Activated CD4-positive, alpha-beta T cell treated with anti-CD3 and anti-CD28 coated beads for 36 hours (primary cell): ENCODE measurements at regions not wholly inside any gene's neighbourhood (a gene's known extent, or its start where the extent isn't known, plus 50 kb on each side); places are given as distances from the start of the nearest gene placed in this dataset.

Experiments used
- ATAC-seq: fragments of 200-7000 bp; cut with Tn5 transposase; one replicate; pipeline ENCODE4 v1.10.0; 2021; ENCODE audit warnings: mild to moderate bottlenecking, moderate library complexity
- CTCF ChIA-PET: fragments of 350-600 bp; sonication (Branson Sonifier 250); formaldehyde crosslinking; loops from one replicate; lab custom pipeline; 2021; ENCODE audit warnings: antibody characterized with exemption; lab: Charles Lee
- POLR2A ChIA-PET: fragments of 350-600 bp; sonication (Branson Sonifier 250); formaldehyde crosslinking; loops from one replicate; lab custom pipeline; 2021; ENCODE audit warnings: antibody characterized with exemption, inconsistent platforms; lab: Charles Lee
- DNase-seq: peaks from one replicate; pipeline ENCODE4 v3.0.0-alpha.2; 2020
- H3K27ac Mint-ChIP-seq: one replicate; pipeline ENCODE4 v1.8.0; 2021; ENCODE audit warnings: mixed read lengths
- H3K27me3 Mint-ChIP-seq: one replicate; pipeline ENCODE4 v1.8.0; 2021; ENCODE audit warnings: mixed read lengths
- H3K36me3 Mint-ChIP-seq: one replicate; pipeline ENCODE4 v1.8.0; 2021; ENCODE audit warnings: low read depth, mixed read lengths
- H3K4me1 Mint-ChIP-seq: one replicate; pipeline ENCODE4 v1.8.0; 2021; ENCODE audit warnings: mixed read lengths
- H3K4me3 Mint-ChIP-seq: one replicate; pipeline ENCODE4 v1.8.0; 2021; ENCODE audit warnings: mild to moderate bottlenecking, moderate library complexity, mixed read lengths
- H3K9me3 Mint-ChIP-seq: one replicate; pipeline ENCODE4 v1.8.0; 2021; ENCODE audit warnings: low read depth, mixed read lengths
- intact Hi-C, 2 experiments: fragments of 100-400 bp; cut with DNase I in 1 of 2; cut with micrococcal nuclease in 1 of 2; formaldehyde crosslinking; loops; one replicate each; pipeline versions ENCODE4 v1.14.2 to v1.15.1; 2022 to 2024; cut with DNase I, micrococcal nuclease

DNA sequence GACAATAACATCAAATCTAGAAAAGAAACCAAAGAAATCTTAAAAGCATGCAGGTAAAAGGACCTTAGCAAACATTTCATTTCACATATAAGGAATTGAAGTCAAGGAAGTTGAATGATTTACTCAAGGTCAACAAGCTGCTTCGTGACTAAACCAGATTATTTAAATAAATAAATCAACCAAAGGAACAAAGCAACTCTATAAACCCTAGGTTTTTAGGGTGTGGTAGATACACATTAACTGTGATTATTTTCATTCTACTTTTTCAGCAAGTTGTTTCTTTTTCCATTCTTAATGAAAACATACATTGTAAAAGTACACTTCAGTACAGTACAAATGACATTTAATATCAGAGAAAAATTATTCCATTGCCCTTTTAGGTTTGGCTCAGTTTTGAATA lies 382.0 kb upstream of the STEAP1 start:
- Mint-ChIP-seq H3K4me3 (no peak overlapping the region), H3K27ac (no peak overlapping the region), H3K36me3 (no peaks in the 10 kb centered on the region), H3K4me1 (no peaks in the 10 kb centered on the region), H3K27me3 (no peaks in the 10 kb centered on the region), H3K9me3 (no peaks in the 10 kb centered on the region)
- ChIA-PET POLR2A (no interaction called here), CTCF (interaction anchor here (0.6 kb wide), 1 partner anchor 1260 kb away, joined by 4 read pairs; no protein-coding TSS in a partner anchor)
- intact Hi-C loops = no loop called here
- DNase-seq (no peak), ATAC-seq (no peak)

DNA sequence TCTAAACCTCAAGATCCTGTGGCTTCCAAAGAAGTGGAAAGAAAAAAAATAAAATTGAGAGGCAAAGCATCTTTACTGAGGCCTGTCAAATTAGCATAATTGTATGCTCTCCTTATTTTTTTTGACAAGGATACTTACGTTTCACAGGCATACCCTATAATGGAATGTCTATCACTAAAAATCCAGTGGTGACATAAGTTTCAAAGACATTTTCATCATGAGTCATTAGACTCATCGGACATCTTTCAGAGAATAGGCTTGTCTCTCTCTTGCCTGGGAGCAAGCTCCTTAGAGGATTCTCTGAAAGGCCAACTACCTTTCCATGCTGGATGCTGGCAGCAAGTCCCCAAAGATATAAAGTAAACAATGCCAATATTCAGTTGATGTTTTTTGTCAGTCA lies 380.7 kb upstream of the STEAP1 start:
- Mint-ChIP-seq H3K36me3 (no peaks in the 10 kb centered on the region), H3K27me3 (no peaks in the 10 kb centered on the region)

DNA sequence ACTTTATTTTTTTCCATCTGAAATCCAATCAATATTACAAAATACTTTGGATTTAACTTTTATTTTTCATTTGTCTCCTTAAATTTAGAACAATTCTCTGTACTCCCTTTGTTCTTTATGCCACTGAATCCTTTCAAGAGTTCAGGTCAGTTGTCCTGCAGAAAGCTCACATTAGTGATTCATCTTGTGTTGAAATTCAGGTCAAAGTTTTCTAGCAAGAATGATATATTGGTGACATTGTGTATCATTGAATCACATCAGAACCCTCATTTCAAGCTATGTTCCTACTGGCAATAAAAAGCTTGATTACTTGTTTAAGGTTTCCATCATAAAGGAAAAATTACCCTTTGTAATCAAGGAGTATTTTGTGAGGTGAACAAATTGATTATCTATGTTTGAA lies 378.8 kb upstream of the STEAP1 start:
- Mint-ChIP-seq H3K4me1 (no peaks in the 10 kb centered on the region), H3K27ac (no peak overlapping the region), H3K4me3 (no peak overlapping the region), H3K36me3 (no peaks in the 10 kb centered on the region), H3K27me3 (no peaks in the 10 kb centered on the region), H3K9me3 (no peaks in the 10 kb centered on the region)
- DNase-seq = no peak
- ChIA-PET POLR2A (no interaction called here), CTCF (no interaction called here)
- no peak for ATAC-seq
- intact Hi-C loops = no loop called here

More for the DNA sequence above, 380.7 kb upstream of the STEAP1 start:
- CTCF ChIA-PET = no interaction called here
- DNase-seq = no peak
- intact Hi-C loops = no loop called here
- ATAC-seq = no peak
- H3K27ac Mint-ChIP-seq = no peak overlapping the region
- no peaks in the 10 kb centered on the region for H3K4me1 Mint-ChIP-seq
- no peaks in the 10 kb centered on the region for H3K9me3 Mint-ChIP-seq
- POLR2A ChIA-PET = no interaction called here
- no peak overlapping the region for H3K4me3 Mint-ChIP-seq

DNA sequence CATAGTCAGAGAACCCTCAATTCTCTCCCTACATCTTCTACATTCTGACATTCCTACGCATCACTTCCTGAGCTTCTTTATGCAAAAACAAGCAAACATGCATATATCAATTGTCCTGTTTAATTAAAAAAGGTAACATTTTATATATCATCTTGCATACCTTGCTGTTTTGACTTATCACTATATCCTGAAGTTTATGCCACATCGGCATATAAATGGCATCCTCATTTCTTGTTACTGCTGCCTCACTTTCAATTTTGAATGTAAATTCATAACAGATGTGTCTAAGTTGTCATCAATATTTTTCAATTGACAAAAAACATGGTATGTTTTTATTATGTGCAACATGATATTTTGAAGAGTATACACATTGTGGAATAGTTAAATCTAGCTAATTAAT lies 377.3 kb upstream of the STEAP1 start:
- Mint-ChIP-seq H3K9me3 (no peaks in the 10 kb centered on the region), H3K4me1 (no peaks in the 10 kb centered on the region), H3K27me3 (no peaks in the 10 kb centered on the region), H3K36me3 (no peaks in the 10 kb centered on the region), H3K4me3 (no peak overlapping the region), H3K27ac (no peak overlapping the region)
- intact Hi-C loops = no loop called here
- ChIA-PET POLR2A (no interaction called here), CTCF (no interaction called here)
- ATAC-seq (no peak), DNase-seq (no peak)

DNA sequence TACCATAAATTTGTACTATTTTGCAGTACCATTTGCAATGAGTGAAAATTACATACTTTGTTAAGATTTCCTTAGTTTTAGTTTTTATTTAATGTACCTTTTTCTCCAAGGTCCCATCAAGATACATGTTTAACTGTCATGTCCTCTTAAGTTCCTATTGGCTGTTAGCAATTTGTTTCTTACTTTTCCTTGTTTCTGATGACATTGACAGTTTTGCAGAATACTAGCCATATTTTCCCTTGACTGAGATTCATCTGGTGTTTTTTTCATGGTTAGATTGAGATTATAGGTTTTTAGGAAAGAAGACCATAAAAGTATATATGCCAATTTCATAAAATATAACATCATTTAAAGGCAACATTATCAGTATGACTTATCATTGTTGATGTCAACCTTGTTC lies 376.8 kb upstream of the STEAP1 start:
- Mint-ChIP-seq H3K27ac (no peak overlapping the region), H3K4me1 (no peaks in the 10 kb centered on the region), H3K4me3 (no peak overlapping the region), H3K27me3 (no peaks in the 10 kb centered on the region), H3K9me3 (no peaks in the 10 kb centered on the region), H3K36me3 (no peaks in the 10 kb centered on the region)
- ATAC-seq = no peak
- ChIA-PET CTCF (no interaction called here), POLR2A (no interaction called here)
- intact Hi-C loops = no loop called here
- DNase-seq = no peak

DNA sequence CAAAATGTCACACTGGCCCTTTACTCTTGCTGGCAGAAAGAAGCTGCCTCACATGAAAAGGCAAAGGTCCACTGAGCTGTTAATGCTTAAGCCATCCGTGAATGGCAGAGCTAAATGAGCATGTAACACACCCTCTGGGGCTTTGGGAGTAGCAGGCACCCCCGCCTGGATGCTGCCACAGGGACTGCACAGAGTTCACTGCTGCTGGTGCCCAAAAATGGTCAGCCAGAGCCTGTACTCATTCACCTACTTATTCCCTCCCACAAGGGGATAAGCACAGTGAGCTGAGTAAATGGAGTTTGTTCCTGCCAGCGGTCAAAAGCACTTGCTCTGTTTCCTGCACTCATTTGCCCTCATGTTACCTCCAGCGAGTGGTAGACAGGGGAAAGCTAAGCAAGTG lies 374.0 kb upstream of the STEAP1 start:
- no peak for ATAC-seq
- CTCF ChIA-PET = no interaction called here
- no peak for DNase-seq
- Mint-ChIP-seq H3K36me3 (no peaks in the 10 kb centered on the region), H3K27ac (no peak overlapping the region), H3K4me3 (no peak overlapping the region), H3K27me3 (no peaks in the 10 kb centered on the region), H3K9me3 (peaks cover 4% of the 10 kb centered on the region), H3K4me1 (no peaks in the 10 kb centered on the region)
- POLR2A ChIA-PET = no interaction called here
- intact Hi-C loops = no loop called here

DNA sequence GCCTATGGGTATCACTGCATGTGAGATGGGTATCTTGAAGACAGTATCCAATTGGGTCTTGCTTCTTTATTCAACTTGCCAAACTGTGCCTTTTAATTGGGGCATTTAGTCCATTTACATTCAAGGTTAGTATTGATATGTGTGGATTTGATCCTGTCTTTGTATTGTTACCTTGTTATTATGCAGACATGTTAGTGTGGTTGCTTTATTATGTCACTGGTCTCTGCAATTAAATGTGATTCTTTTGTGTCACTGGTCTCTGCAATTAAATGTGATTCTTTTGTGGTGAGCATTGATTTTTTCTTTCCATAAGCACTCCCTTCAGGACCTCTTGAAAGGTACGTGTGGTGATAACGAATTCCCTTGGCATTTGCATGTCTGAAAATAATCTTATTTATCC lies 357.8 kb upstream of the STEAP1 start:
- no peak overlapping the region for H3K27ac Mint-ChIP-seq
- ATAC-seq (no peak), DNase-seq (no peak)
- CTCF ChIA-PET = no interaction called here
- H3K4me1 Mint-ChIP-seq = no peaks in the 10 kb centered on the region
- POLR2A ChIA-PET = no interaction called here
- intact Hi-C loops = no loop called here
- H3K27me3 Mint-ChIP-seq = no peaks in the 10 kb centered on the region
- peaks cover 3% of the 10 kb centered on the region for H3K9me3 Mint-ChIP-seq
- no peaks in the 10 kb centered on the region for H3K36me3 Mint-ChIP-seq
- H3K4me3 Mint-ChIP-seq = no peak overlapping the region

DNA sequence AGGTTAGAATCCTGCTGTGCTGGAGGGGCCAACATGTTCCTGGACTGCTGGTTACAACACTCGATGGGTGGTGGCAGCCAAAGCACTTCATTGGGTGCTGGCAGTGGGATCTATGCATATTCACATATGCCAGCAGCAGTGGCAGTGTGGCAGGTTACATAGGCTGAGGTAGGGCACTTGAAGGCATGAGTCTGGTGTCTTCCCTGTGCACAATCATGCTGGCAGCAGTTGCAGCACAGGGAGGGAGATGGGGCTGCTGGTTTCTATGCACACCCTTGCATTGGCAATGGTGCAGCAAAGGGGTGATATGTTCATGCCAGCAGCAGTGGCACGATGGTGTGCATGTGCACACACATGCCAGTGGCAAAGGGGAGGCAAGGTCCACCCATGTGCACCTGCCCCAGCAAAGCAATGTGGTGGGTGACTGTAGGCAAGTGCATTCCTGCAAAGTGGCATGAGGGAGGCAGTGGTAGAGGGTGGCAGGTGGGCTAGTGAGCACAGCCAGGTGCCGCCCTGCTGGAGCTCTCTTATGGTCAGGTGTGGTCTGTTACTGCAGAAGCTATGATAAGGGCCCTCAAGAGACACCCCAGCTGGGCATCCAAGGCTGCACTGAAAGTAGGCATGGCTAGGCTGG lies 356.2 kb upstream of the STEAP1 start:
- H3K27me3 Mint-ChIP-seq = no peaks in the 10 kb centered on the region
- intact Hi-C loops = no loop called here

DNA sequence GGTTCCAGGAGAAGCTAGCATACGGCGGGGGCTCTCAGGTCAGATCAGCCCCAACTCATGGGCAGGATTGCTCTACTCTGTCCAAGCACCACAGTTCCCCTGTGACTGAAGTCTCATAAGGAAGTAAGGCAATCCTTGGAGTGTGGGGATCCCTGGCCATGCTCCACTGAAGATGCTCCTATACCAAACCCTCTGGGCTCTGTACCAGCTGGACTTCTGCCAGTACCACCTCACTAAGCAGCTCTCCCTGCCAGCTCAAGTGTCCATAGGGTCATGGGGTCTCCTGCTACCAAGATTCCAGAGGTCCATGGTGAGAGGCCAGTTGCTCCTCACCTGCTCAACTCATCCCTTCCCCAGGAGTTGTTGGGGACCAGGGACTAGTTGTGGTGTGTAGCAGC lies 355.7 kb upstream of the STEAP1 start:
- no peaks in the 10 kb centered on the region for H3K36me3 Mint-ChIP-seq
- DNase-seq (no peak), ATAC-seq (no peak)
- no peaks in the 10 kb centered on the region for H3K4me1 Mint-ChIP-seq
- POLR2A ChIA-PET = no interaction called here
- H3K4me3 Mint-ChIP-seq = no peak overlapping the region
- CTCF ChIA-PET = no interaction called here
- H3K9me3 Mint-ChIP-seq = peaks cover 3% of the 10 kb centered on the region
- H3K27ac Mint-ChIP-seq = no peak overlapping the region
- intact Hi-C loops = no loop called here
- no peaks in the 10 kb centered on the region for H3K27me3 Mint-ChIP-seq

More for the DNA sequence above, 356.2 kb upstream of the STEAP1 start:
- no peaks in the 10 kb centered on the region for H3K4me1 Mint-ChIP-seq
- H3K4me3 Mint-ChIP-seq = no peak overlapping the region
- H3K27ac Mint-ChIP-seq = no peak overlapping the region
- H3K9me3 Mint-ChIP-seq = peaks cover 3% of the 10 kb centered on the region
- CTCF ChIA-PET = no interaction called here
- no peaks in the 10 kb centered on the region for H3K36me3 Mint-ChIP-seq
- POLR2A ChIA-PET = interaction anchor here (0.6 kb wide), 1 partner anchor 61 kb away, joined by 3 read pairs; no protein-coding TSS in a partner anchor
- DNase-seq (no peak), ATAC-seq (no peak)

DNA sequence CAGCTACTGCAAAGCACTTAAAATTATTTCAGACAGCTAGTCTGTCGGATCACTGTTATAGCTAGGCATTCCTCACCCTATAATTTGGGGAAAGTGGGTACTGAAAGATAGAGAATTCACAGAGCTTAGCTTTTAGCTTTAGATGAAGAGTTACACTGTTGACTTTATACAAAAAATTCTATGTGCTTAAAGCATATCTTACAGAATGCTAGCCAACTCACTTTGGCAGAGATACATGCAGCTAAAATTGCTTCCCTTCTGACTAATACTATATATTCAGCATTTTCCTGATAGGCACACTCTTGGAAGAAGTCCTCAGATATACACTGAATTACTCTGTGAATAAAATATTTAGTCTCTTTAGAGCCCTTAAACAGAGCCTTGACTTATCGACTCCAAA lies 353.5 kb upstream of the STEAP1 start:
- no peak overlapping the region for H3K4me3 Mint-ChIP-seq
- no peak overlapping the region for H3K27ac Mint-ChIP-seq
- DNase-seq (no peak), ATAC-seq (no peak)
- intact Hi-C loops = no loop called here
- no peaks in the 10 kb centered on the region for H3K36me3 Mint-ChIP-seq
- H3K9me3 Mint-ChIP-seq = peaks cover 3% of the 10 kb centered on the region
- ChIA-PET CTCF (no interaction called here), POLR2A (no interaction called here)
- no peaks in the 10 kb centered on the region for H3K4me1 Mint-ChIP-seq
- H3K27me3 Mint-ChIP-seq = no peaks in the 10 kb centered on the region

DNA sequence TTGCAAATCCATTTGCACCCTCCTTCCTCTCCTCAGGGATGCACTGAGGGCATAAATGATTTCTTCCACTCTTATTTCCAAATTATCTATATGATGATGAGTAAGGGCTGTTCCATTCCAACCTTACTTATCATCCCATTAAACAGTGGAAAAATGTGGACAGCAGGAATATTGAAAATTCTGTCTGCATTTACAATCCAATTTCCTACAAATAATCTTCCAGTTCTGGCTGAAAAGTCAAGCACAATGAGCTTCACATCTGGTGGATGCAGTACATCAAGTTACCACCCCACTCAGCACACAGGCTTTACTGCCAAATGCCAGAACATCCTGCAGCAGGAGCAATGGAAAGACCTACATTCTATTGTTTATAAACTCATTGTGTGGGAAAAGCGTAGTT lies 345.0 kb upstream of the STEAP1 start:
- no peaks in the 10 kb centered on the region for H3K36me3 Mint-ChIP-seq
- ATAC-seq = no peak
- no peaks in the 10 kb centered on the region for H3K4me1 Mint-ChIP-seq
- ChIA-PET POLR2A (no interaction called here), CTCF (no interaction called here)
- H3K9me3 Mint-ChIP-seq = peaks cover 12% of the 10 kb centered on the region
- no peak overlapping the region for H3K27ac Mint-ChIP-seq
- no peak for DNase-seq
- H3K27me3 Mint-ChIP-seq = no peaks in the 10 kb centered on the region
- intact Hi-C loops = no loop called here
- H3K4me3 Mint-ChIP-seq = no peak overlapping the region

DNA sequence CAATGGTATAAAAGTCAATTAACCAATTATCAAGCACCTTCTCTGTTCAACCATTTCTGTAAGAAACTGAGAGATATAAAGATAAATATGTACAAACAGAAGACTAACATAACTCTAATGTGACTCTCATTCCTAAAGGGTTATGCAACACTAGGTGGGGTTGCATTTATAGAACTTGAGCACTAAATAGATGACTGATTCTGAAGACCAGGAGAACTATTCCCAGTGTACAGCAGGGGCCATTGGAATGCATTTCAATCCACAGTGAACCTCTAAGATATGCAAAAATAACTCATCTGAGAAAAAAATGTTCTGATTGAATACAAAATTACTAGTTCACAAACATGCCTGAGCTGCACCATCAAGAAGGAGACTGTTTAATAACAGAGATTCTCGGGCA lies 341.2 kb upstream of the STEAP1 start:
- DNase-seq (no peak), ATAC-seq (no peak)
- Mint-ChIP-seq H3K36me3 (no peaks in the 10 kb centered on the region), H3K4me1 (no peaks in the 10 kb centered on the region), H3K9me3 (peaks cover 2% of the 10 kb centered on the region), H3K27me3 (no peaks in the 10 kb centered on the region), H3K4me3 (no peak overlapping the region), H3K27ac (no peak overlapping the region)
- CTCF ChIA-PET = no interaction called here
- POLR2A ChIA-PET = no interaction called here
- intact Hi-C loops = no loop called here

DNA sequence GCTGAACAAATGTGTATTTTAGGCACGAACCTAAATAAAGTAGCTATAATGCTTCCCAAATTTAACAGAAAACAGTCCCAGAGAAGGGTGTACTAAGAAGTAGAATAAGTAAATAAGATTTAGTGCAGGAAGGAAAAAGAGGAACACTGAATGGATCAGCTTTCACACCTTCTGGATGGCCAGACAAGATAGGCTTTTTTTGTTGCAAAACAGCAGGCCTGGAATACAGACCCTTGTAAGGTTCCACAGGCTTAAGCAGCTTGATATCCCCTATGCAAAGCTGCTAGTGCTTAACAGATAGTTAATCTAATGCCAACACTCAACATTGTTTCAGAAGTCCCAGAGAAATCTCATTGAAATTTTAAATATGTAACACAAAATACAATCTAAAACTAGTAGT lies 328.1 kb upstream of the STEAP1 start:
- Mint-ChIP-seq H3K9me3 (no peaks in the 10 kb centered on the region), H3K27me3 (no peaks in the 10 kb centered on the region), H3K4me3 (no peak overlapping the region), H3K36me3 (no peaks in the 10 kb centered on the region), H3K27ac (no peak overlapping the region), H3K4me1 (no peaks in the 10 kb centered on the region)
- CTCF ChIA-PET = no interaction called here
- POLR2A ChIA-PET = no interaction called here
- intact Hi-C loops = no loop called here
- DNase-seq (no peak), ATAC-seq (no peak)
